ENCODE measurements at regions not wholly inside any gene's neighbourhood (a gene's known extent, or its start where the extent isn't known, plus 50 kb on each side); places are given as distances from the start of the nearest gene placed in this dataset.

GRCh38 chr13:40204246-40204645 is 462.2 kb downstream of the FOXO1 start:
- no peaks in the 10 kb centered on the region for H3K27me3 Mint-ChIP-seq (ENCODE audit: unreplicated experiment)
- CTCF ChIA-PET = no interaction called here
- peaks cover 16% of the 10 kb centered on the region for H3K36me3 Mint-ChIP-seq (ENCODE audit: insufficient read depth, unreplicated experiment)
- peaks cover 25% of the 10 kb centered on the region for H3K4me1 Mint-ChIP-seq (ENCODE audit: low read depth, unreplicated experiment)
- no TSS peak for BruUV-seq (replicated peaks)
- H3K4me3 Mint-ChIP-seq (ENCODE audit: low read depth, unreplicated experiment) = no peak overlapping the region
- DNase-seq = no peak
- no peak for TF ChIP-seq CTCF (IDR thresholded peaks at IDR 0.05; ENCODE audit: unreplicated experiment)
- peaks cover 3% of the 10 kb centered on the region for H3K9me3 Mint-ChIP-seq (ENCODE audit: low read depth, unreplicated experiment)
- intact Hi-C loops (cut with micrococcal nuclease; ENCODE audit: unreplicated experiment) = no loop called here
- H3K27ac Mint-ChIP-seq (ENCODE audit: unreplicated experiment) = peak overlapping the region; percentile 96

- H3K27me3 Mint-ChIP-seq (ENCODE audit: unreplicated experiment) = no peaks in the 10 kb centered on the region
- TSS peak; percentile 90 for BruUV-seq (replicated peaks)
- H3K4me1 Mint-ChIP-seq (ENCODE audit: low read depth, unreplicated experiment) = peaks cover 25% of the 10 kb centered on the region
- intact Hi-C loops (cut with micrococcal nuclease; ENCODE audit: unreplicated experiment) = loop anchor here (1.0 kb wide), 1 partner anchor 196 kb away; no protein-coding TSS in a partner anchor
- H3K9me3 Mint-ChIP-seq (ENCODE audit: low read depth, unreplicated experiment) = peaks cover 3% of the 10 kb centered on the region
- peaks cover 16% of the 10 kb centered on the region for H3K36me3 Mint-ChIP-seq (ENCODE audit: insufficient read depth, unreplicated experiment)
- TF ChIP-seq CTCF (IDR thresholded peaks at IDR 0.05; ENCODE audit: unreplicated experiment) = no peak
- no peak for DNase-seq
- peak overlapping the region; percentile 22 for H3K4me3 Mint-ChIP-seq (ENCODE audit: low read depth, unreplicated experiment)
- CTCF ChIA-PET = interaction anchor here (1.2 to 1.5 kb wide), 2 partner anchors 137 to 477 kb away, joined by 3 to 4 read pairs; no protein-coding TSS in a partner anchor
- H3K27ac Mint-ChIP-seq (ENCODE audit: unreplicated experiment) = peak overlapping the region; percentile 96
Observed at GRCh38 chr13:40205771-40206240, 460.6 kb downstream of the FOXO1 start.

GRCh38 chr13:40206241-40207000 is 460.0 kb downstream of the FOXO1 start:
- no TSS peak for BruUV-seq (replicated peaks)
- H3K4me3 Mint-ChIP-seq (ENCODE audit: low read depth, unreplicated experiment) = peak overlapping the region; percentile 22
- H3K4me1 Mint-ChIP-seq (ENCODE audit: low read depth, unreplicated experiment) = peaks cover 25% of the 10 kb centered on the region
- intact Hi-C loops (cut with micrococcal nuclease; ENCODE audit: unreplicated experiment) = loop anchor here (1.0 kb wide), 1 partner anchor 196 kb away; no protein-coding TSS in a partner anchor
- no peaks in the 10 kb centered on the region for H3K27me3 Mint-ChIP-seq (ENCODE audit: unreplicated experiment)
- H3K27ac Mint-ChIP-seq (ENCODE audit: unreplicated experiment) = peak overlapping the region; percentile 96
- H3K36me3 Mint-ChIP-seq (ENCODE audit: insufficient read depth, unreplicated experiment) = peaks cover 16% of the 10 kb centered on the region
- peak; percentile 64 for DNase-seq
- TF ChIP-seq CTCF (IDR thresholded peaks at IDR 0.05; ENCODE audit: unreplicated experiment) = no peak
- CTCF ChIA-PET = interaction anchor here (0.5 to 1.5 kb wide), 3 partner anchors 388 to 476 kb away, joined by 3 to 4 read pairs (median 3); no protein-coding TSS in a partner anchor
- peaks cover 4% of the 10 kb centered on the region for H3K9me3 Mint-ChIP-seq (ENCODE audit: low read depth, unreplicated experiment)

GRCh38 chr13:40207001-40207478 is 459.4 kb downstream of the FOXO1 start:
- CTCF ChIA-PET = interaction anchor here (0.5 to 1.5 kb wide), 4 partner anchors 138 to 476 kb away, joined by 3 to 4 read pairs (median 4); no protein-coding TSS in a partner anchor
- BruUV-seq (replicated peaks) = TSS peak; percentile 99
- Mint-ChIP-seq H3K27ac (ENCODE audit: unreplicated experiment) (peak overlapping the region; percentile 96), H3K4me1 (ENCODE audit: low read depth, unreplicated experiment) (peaks cover 25% of the 10 kb centered on the region), H3K27me3 (ENCODE audit: unreplicated experiment) (no peaks in the 10 kb centered on the region), H3K4me3 (ENCODE audit: low read depth, unreplicated experiment) (peak overlapping the region; percentile 22), H3K36me3 (ENCODE audit: insufficient read depth, unreplicated experiment) (peaks cover 16% of the 10 kb centered on the region), H3K9me3 (ENCODE audit: low read depth, unreplicated experiment) (peaks cover 10% of the 10 kb centered on the region)
- TF ChIP-seq CTCF (IDR thresholded peaks at IDR 0.05; ENCODE audit: unreplicated experiment) = no peak
- intact Hi-C loops (cut with micrococcal nuclease; ENCODE audit: unreplicated experiment) = no loop called here
- no peak for DNase-seq

Measured in Calu3 (cell line).